ENCODE measurements at regions not wholly inside any gene's neighbourhood (a gene's known extent, or its start where the extent isn't known, plus 50 kb on each side); places are given as distances from the start of the nearest gene placed in this dataset.
"Not testable (repeated sequence)": the region's sequence is repeated elsewhere in the genome, so short reads cannot be mapped to it uniquely, and the experiment has no call there.

DNA sequence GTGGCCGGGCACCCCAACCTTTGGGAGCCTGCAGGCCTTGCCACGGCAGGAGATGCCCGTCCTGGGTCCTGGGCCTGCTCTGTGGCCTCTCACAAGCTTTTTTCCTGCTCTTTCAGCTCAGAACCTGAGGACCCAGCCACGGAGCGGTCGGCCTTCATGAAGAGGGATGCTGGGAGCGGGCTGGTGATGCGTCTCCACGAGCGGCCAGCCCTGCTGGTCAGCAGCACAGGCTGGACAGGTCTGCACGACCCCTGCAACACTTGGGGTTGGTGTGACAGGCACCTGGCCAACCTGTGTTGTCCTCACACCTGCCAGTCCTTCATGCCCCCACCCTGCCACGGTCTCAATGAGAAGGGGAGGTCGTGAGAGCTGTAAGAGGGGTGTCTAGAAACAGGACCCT lies 170.0 kb downstream of the ADRA2C start:
- no peak for DNase-seq

DNA sequence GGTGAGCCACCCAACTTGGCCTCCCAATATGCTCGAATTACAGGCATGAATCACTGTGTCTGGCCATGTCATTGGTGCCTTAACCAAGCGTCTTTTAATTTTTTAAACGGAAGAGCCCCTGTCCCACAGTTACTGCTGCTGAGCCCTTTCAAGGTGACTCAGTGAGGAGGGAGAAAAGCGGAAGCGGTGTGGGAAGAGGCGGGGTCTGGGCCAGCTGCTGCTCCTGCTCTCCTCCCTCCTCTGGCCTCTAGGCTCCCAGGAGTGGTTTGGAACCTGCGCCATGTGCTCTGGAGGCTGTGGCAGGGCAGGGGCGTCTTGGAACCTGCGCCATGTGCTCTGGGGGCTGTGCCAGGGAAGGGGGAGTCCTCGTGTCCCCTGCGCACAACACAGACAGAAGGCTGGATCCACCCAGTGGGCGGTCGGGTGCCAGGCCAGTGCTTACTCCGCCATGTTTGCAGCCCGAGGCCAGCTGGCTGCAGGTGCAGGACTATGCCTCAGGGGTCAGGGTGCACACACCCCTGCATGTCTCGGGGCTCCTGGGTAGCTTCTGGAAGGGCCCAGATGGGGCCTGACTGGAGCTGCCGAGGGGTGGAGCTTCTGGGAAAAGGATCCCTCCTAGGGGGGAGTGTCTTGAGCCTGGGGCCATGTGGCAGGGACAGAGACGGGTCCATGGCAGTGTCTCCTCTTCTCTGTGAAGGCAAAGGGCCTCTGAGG lies 171.8 kb downstream of the ADRA2C start:
- not testable (repeated sequence) for DNase-seq

DNA sequence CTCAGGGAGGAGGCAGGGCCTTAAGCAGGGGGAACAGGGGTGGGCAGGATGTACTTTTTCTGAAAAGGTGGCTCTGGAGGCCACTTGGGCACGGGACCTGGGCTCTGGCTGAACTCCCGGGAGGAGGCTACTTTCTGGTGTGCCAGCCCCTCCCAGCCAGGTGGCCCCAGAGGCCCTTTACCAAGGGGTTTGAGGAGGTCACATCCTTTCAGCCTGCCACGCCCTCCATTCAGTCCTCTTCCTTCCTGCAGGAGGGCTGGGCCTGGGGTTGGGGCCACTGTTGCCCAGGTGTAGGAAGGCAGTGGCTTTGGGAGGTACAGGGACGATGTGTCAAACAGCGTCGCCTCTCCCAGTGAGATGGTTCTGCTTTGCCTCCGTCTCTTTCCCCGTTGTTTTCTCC lies 172.5 kb downstream of the ADRA2C start:
- DNase-seq, result not testable (repeated sequence)

GRCh38 chr4:3939954-3940591 lies 173.9 kb downstream of the ADRA2C start:
- DNase-seq, result not testable (repeated sequence)

DNA sequence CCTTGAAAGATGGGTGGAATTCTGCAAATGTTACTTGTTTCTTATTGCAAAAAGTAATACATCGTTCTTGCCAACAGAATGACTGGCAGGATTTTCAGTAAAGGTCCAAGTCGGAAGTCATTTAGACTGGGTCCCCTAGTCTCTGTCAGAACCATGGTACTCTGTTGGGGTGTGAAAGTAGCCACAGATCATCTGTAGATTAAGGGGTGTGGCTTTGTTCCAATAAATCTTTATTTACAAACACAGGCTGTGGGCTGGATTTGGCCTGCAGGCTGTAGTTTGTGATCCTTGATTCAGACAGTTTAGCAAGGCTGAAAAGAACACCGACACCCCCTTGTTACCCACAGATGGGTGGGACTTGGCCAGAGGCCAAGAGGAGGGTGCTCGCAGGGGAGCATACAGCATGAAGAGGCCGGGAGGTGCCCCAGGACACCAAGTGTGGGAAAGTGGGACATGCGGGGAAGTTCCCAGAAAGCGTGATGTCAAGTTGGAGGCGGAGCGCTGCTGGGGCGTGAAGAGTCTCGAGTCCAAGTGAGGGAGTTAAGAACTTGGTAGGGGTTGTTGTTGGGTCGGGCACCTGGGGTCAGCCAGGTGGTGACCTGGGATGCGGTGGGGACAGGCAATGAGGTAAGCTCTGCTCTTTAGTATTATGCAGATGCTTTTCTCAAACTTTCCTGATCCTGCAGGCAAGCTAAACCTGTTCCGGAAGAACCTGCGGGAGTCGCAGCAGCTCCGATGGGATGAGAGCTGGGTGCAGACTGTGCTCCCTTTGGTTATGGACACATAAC lies 175.7 kb downstream of the ADRA2C start:
- not testable (repeated sequence) for DNase-seq

DNA sequence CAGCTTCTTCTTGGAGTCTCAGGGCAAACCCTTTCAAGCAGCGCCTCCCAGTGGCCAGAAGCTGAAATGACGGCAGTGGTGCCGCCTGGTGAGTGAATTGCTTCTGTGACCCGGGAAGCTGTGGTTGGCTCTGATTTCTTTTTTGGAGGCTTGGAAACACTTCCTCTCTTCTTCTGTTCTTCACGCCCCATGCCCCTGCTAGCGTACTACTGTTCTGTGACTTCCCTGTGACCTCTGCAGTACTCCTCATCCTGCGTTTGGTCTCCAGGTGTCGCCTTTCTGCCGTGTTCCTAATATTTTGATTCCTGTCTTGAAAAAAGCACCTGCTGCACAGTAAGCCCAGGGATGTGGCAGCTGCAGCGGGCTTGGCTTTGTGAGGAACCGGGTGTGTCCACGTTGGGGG lies 176.4 kb downstream of the ADRA2C start:
- DNase-seq, result peak; percentile 18

DNA sequence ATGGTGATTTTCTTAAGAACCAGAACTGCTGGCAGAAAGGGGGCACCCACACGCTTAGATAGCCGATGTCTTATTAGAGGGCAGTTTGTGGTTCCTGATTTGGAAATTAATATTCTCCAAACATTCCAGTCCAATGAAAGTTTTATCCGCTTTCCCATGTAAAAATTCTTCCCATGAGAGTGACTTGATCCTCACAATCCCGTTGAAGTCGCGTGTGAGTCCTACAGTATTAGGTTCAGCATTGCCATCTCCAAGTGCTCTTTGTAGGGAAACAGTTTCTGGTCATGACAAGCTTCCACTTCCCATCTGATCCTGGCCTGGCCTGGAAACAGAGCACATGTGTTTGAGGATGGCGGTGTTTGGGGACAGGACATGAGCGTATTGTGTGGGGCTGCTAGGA lies 176.9 kb downstream of the ADRA2C start:
- not testable (repeated sequence) for DNase-seq

- DNase-seq, result no peak
These were observed 179.5 kb downstream of the ADRA2C start for GRCh38 chr4:3945511-3946290.

GRCh38 chr4:3946553-3946952 lies 180.4 kb downstream of the ADRA2C start:
- DNase-seq, result not testable (repeated sequence)

DNA sequence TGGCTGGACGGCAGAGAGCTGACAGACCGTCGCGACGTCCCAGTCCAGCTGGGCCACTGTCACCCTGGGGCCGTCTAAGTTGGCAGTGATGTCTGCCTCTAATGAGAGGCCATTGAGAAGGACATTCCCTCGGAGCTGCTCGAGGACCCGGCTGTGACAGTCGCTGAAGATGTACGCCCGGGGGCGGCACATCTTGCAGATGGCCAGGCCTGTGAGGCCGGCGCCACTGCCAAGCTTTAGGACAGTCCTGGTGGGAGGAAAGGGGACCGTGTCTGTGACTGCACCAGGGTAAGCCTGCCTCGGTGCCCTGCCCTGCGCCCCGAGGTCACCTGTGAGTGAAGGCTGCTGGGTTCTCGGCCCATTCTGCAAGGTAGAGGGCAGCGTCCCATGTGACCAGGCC lies 181.6 kb downstream of the ADRA2C start:
- not testable (repeated sequence) for DNase-seq

DNA sequence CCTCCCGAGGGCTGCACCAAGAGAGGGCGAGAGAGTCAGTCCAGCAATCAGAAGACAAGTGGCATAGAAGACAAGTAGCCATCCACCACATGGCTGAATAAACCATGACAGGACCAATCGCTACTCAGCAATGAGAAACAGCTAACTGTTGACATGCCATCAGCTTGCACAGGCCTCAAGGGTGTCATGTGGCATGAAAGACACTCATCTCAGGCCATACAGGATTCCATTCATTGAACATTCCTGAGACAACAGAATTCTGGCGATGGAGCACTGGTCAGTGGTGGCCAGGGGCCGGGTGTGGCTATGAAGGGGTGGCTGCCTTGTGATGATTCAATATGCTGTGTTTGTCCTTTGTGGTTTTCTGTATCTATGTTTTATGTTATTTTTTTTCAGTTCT lies 182.0 kb downstream of the ADRA2C start:
- DNase-seq, result not testable (repeated sequence)

GRCh38 chr4:3949916-3950315 lies 183.7 kb downstream of the ADRA2C start:
- DNase-seq, result not testable (repeated sequence)

GRCh38 chr4:3952443-3953139 lies 186.4 kb downstream of the ADRA2C start:
- not testable (repeated sequence) for DNase-seq

DNA sequence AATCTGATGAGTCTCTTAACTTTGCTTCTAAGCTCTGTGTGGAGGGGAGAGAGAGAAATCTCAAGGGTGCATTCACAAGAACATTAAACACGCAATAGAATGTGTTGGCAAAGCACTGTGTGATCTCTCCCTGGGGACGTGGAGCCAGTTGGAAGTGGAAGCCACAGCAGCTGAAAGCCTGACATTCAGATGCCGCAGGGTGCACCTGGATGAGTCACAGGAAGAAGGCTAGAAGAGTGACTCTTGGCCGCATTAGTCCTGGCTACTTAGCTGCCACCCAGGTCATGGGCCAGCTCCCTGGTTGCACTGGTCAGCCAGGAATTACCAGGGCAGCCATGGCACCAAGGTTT lies 186.9 kb downstream of the ADRA2C start:
- not testable (repeated sequence) for DNase-seq

DNA sequence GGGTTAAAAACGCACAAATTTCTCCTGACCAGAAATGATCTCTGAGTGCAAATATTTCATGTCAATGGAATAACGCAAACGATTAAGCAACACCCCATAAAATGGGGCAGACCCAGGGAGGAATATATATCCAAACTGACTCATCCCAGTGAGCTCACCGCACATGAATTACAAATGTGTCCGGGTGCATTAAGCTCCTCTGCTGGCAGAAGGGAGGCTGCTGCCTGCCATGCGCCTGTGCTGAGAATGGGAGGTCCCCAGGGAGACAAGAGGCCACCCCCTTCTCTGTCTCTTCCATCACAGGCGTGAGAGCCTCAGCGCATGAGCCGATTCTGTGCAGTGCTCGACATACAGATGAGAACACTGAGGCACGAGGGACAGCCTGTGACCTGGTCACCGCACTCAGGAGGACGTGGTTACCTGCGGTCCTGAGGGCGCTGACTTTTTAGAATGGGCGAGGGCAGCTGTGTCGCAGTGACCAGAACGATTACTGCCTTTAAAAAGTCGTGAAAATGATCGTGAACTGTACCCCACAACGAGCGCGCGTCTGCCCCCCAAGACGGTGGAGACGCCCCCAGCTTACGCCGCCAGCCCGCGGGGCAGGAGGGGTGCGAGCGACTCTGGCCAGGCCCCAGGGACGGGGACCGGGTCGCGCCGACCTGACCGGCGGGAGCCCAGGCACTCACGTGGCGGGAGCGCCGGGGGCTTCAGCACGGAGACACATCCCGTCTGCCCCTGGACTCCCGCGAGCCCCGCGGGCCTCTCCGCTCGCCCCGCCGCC lies 188.5 kb downstream of the ADRA2C start:
- peak; percentile 31 for DNase-seq

DNA sequence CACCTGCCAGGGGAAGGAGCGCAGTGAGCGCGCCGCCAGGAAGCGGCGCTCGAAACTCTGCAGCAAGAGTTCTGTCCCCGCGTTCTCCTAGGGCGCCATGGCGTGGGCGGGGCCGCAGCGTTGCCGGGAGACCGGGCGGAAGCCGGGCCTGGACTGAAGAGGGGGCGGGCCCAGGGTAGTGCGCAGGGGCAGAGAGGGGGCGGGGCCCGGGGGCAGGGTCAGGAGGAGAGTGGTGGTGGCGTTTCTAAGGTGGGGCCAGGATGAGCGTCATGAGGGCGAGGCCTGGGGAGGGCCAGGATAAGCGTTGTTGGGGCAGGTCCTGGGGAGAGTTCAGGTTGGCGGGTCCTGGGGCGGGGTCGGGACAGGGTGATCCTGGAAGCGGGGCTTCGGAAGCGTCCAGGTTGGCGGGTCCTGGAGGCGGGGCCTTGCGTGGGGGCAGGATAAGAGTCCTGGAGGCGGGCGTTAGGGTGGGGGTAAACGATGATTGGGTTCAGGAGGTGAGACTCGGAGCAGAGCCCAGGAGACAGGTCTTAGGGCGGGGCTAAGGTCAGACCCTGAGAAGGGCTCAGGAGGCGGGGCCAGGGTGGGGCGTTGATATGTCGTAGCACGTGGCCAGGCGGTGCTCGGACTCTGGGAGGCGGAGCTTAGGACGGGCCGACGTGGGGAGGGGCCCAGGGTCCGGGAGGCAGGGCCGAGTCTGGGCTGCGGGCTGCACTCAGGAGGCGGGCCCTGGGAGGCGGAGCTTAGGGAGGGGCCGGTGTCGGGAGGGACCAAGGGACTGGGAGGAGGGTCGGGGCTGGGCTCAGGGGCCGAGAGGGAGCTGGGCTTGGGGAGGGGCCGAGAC lies 189.4 kb downstream of the ADRA2C start:
- peak; percentile 98 for DNase-seq

GRCh38 chr4:3956165-3956867 lies 190.1 kb downstream of the ADRA2C start:
- not testable (repeated sequence) for DNase-seq

GRCh38 chr4:3961091-3961672 lies 195.0 kb downstream of the ADRA2C start:
- DNase-seq, result not testable (repeated sequence)

- not testable (repeated sequence) for DNase-seq
These were observed 198.5 kb downstream of the ADRA2C start for GRCh38 chr4:3964572-3965278.

Data from activated effector memory CD4-positive, alpha-beta T cell treated with Interleukin-2 at 50 U/mL for 16 hours (primary cell).